ENCODE measurements at regions not wholly inside any gene's neighbourhood (a gene's known extent, or its start where the extent isn't known, plus 50 kb on each side); places are given as distances from the start of the nearest gene placed in this dataset.

DNA sequence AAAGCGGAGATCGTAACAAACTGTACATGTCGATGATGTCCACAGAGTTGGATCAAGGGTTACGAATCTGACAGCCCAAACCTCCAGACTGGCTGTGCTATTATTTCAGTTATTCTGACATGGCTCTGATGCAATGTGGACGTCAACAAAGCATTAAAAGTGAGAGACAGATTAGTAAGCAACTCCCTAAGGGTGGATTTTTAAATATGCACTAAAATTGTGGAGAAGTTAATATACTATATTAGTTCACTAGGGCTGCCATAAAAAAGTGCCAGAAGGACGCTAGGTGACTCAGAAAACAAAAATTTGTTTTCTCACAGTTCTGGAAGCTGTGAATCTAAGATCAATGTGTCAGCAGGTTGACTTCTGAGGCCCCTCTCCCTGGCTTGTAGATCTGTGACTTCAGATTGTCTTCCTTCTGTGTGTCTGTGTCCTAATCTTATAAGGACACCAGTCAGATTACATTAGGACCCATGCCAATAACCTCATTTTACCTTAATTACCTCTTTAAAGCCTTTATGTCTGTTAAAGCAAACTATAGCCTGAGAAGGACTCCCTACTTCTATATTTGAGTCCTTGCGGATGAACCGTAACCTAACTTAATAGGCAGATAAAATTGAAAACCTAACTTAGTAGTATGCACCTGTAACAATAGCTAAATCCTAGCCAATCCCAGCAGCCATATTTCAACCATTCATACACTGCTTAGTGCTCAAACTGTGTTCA is 66.0 kb upstream of the BACH1 start:
- CTCF ChIA-PET, result interaction anchor here (1.1 kb wide), 1 partner anchor 77 kb away, joined by 3 read pairs; no protein-coding TSS in a partner anchor
- no peak overlapping the region for H3K27ac Mint-ChIP-seq
- DNase-seq (ENCODE audit: low spot score), result no peak
- POLR2A ChIA-PET, result no interaction called here
- H3K4me1 Mint-ChIP-seq, result peaks cover 12% of the 10 kb centered on the region; the same call in 1 of the 2 replicates
- no peak for ATAC-seq
- no peaks in the 10 kb centered on the region for H3K36me3 Mint-ChIP-seq
- TF ChIP-seq CREM (CRISPR knock-in tag; IDR thresholded peaks at IDR 0.05) (no peak), SMAD3 (CRISPR knock-in tag; IDR thresholded peaks at IDR 0.05; ENCODE audit: borderline replicate concordance) (no peak), IRF2 (CRISPR knock-in tag; IDR thresholded peaks at IDR 0.05; ENCODE audit: borderline replicate concordance, low read depth) (no peak), NFE2L1 (CRISPR knock-in tag; IDR thresholded peaks at IDR 0.05) (no peak), FOXK1 (CRISPR knock-in tag; IDR thresholded peaks at IDR 0.05) (no peak)
- TF ChIP-seq, protein P1, sequence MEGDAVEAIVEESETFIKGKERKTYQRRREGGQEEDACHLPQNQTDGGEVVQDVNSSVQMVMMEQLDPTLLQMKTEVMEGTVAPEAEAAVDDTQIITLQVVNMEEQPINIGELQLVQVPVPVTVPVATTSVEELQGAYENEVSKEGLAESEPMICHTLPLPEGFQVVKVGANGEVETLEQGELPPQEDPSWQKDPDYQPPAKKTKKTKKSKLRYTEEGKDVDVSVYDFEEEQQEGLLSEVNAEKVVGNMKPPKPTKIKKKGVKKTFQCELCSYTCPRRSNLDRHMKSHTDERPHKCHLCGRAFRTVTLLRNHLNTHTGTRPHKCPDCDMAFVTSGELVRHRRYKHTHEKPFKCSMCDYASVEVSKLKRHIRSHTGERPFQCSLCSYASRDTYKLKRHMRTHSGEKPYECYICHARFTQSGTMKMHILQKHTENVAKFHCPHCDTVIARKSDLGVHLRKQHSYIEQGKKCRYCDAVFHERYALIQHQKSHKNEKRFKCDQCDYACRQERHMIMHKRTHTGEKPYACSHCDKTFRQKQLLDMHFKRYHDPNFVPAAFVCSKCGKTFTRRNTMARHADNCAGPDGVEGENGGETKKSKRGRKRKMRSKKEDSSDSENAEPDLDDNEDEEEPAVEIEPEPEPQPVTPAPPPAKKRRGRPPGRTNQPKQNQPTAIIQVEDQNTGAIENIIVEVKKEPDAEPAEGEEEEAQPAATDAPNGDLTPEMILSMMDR (IDR thresholded peaks at IDR 0.05), result no peak
- TF ChIP-seq, protein P2, sequence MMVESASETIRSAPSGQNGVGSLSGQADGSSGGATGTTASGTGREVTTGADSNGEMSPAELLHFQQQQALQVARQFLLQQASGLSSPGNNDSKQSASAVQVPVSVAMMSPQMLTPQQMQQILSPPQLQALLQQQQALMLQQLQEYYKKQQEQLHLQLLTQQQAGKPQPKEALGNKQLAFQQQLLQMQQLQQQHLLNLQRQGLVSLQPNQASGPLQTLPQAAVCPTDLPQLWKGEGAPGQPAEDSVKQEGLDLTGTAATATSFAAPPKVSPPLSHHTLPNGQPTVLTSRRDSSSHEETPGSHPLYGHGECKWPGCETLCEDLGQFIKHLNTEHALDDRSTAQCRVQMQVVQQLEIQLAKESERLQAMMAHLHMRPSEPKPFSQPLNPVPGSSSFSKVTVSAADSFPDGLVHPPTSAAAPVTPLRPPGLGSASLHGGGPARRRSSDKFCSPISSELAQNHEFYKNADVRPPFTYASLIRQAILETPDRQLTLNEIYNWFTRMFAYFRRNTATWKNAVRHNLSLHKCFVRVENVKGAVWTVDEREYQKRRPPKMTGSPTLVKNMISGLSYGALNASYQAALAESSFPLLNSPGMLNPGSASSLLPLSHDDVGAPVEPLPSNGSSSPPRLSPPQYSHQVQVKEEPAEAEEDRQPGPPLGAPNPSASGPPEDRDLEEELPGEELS (CRISPR knock-in tag; IDR thresholded peaks at IDR 0.05), result no peak
- no peak overlapping the region for H3K4me3 Mint-ChIP-seq
- no peaks in the 10 kb centered on the region for H3K27me3 Mint-ChIP-seq (ENCODE audit: low read depth)
- no peaks in the 10 kb centered on the region for H3K9me3 Mint-ChIP-seq

DNA sequence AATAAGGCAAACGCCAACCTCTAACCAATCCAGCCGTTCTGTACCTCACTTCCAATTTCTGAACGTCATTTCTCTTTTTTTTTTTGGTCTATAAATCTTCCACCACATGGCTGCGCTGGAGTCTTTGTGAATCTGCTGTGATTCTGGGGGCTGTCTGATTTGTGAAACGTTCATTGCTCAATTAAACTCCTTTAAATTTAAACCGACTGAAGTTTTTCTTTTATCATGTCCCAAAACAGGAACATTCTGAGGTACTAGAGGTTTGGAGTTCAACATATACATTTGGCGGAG is 65.5 kb upstream of the BACH1 start:
- DNase-seq (ENCODE audit: low spot score) (no peak), ATAC-seq (no peak)
- Mint-ChIP-seq H3K27me3 (ENCODE audit: low read depth) (no peaks in the 10 kb centered on the region), H3K4me1 (peaks cover 12% of the 10 kb centered on the region; the same call in 1 of the 2 replicates), H3K4me3 (no peak overlapping the region), H3K36me3 (no peaks in the 10 kb centered on the region), H3K27ac (no peak overlapping the region), H3K9me3 (no peaks in the 10 kb centered on the region)
- CTCF ChIA-PET, result interaction anchor here (1.1 to 1.4 kb wide), 2 partner anchors 78 to 143 kb away, joined by 3 read pairs; no protein-coding TSS in a partner anchor
- POLR2A ChIA-PET, result no interaction called here
- TF ChIP-seq ESRRA (CRISPR knock-in tag; IDR thresholded peaks at IDR 0.05; ENCODE audit: borderline replicate concordance) (no peak), NR1H2 (CRISPR knock-in tag; IDR thresholded peaks at IDR 0.05) (no peak), ZNF396 (CRISPR knock-in tag; IDR thresholded peaks at IDR 0.05; ENCODE audit: borderline replicate concordance) (no peak), PRRX2 (CRISPR knock-in tag; IDR thresholded peaks at IDR 0.05) (no peak), MYBL2 (CRISPR knock-in tag; IDR thresholded peaks at IDR 0.05) (no peak), FOXK1 (CRISPR knock-in tag; IDR thresholded peaks at IDR 0.05) (no peak), GTF2I (CRISPR knock-in tag; conservative IDR thresholded peaks at IDR 0.05) (no peak)
- TF ChIP-seq, protein P1 (IDR thresholded peaks at IDR 0.05), result no peak
- TF ChIP-seq, protein P3, sequence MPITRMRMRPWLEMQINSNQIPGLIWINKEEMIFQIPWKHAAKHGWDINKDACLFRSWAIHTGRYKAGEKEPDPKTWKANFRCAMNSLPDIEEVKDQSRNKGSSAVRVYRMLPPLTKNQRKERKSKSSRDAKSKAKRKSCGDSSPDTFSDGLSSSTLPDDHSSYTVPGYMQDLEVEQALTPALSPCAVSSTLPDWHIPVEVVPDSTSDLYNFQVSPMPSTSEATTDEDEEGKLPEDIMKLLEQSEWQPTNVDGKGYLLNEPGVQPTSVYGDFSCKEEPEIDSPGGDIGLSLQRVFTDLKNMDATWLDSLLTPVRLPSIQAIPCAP (CRISPR knock-in tag; IDR thresholded peaks at IDR 0.05), result no peak
